ENCODE measurements at regions not wholly inside any gene's neighbourhood (a gene's known extent, or its start where the extent isn't known, plus 50 kb on each side); places are given as distances from the start of the nearest gene placed in this dataset.
"Not testable (repeated sequence)": the region's sequence is repeated elsewhere in the genome, so short reads cannot be mapped to it uniquely, and the experiment has no call there.

DNA sequence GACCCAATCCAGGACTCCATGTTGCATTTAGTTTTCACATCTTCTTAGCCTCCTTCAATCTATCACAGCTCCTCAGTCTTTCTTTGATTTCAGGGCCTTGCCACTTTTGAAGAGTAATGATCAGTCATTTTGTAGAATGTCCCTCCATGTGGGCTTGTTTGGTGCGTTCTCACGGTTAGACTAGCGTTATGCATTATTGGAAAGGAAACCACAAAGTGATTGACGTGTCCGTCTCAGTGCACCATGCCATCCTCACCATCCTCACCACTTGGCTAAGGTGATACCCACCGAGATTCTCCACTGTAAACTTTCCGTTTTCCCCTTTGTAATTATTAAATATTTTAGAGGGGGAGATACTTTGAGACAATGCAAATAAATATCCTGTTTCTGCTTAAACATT is 59.6 kb upstream of the OLIG2 start:
- Histone ChIP-seq H4K20me1 (ENCODE audit: control insufficient read depth, insufficient read depth, low read depth, low read length) (no peaks in the 10 kb centered on the region), H3K4me3 (ENCODE audit: low read length) (no peak overlapping the region), H3K4me2 (ENCODE audit: low read length) (no peak overlapping the region), H3K9me3 (ENCODE audit: control insufficient read depth, insufficient read depth, low read length) (no peaks in the 10 kb centered on the region), H3K79me2 (ENCODE audit: control insufficient read depth, low read length) (no peaks in the 10 kb centered on the region), H3K9me2 (replicated peaks; ENCODE audit: control insufficient read depth, low read length) (no peaks in the 10 kb centered on the region), H3K27ac (ENCODE audit: low read depth, low read length) (no peak overlapping the region), H3K27me3 (ENCODE audit: control insufficient read depth, low read length) (peaks cover 3% of the 10 kb centered on the region; the same call in 1 of the 2 replicates), H3F3A (ENCODE audit: control insufficient read depth, insufficient read depth) (no peaks in the 10 kb centered on the region), H3K36me3 (ENCODE audit: control insufficient read depth, low read length) (no peaks in the 10 kb centered on the region), H3K4me1 (ENCODE audit: control insufficient read depth, low read length) (no peaks in the 10 kb centered on the region)
- TF ChIP-seq, protein P1, sequence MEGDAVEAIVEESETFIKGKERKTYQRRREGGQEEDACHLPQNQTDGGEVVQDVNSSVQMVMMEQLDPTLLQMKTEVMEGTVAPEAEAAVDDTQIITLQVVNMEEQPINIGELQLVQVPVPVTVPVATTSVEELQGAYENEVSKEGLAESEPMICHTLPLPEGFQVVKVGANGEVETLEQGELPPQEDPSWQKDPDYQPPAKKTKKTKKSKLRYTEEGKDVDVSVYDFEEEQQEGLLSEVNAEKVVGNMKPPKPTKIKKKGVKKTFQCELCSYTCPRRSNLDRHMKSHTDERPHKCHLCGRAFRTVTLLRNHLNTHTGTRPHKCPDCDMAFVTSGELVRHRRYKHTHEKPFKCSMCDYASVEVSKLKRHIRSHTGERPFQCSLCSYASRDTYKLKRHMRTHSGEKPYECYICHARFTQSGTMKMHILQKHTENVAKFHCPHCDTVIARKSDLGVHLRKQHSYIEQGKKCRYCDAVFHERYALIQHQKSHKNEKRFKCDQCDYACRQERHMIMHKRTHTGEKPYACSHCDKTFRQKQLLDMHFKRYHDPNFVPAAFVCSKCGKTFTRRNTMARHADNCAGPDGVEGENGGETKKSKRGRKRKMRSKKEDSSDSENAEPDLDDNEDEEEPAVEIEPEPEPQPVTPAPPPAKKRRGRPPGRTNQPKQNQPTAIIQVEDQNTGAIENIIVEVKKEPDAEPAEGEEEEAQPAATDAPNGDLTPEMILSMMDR (IDR thresholded peaks at IDR 0.05; ENCODE audit: low read depth, low read length, poor library complexity, severe bottlenecking): no peak
- TF ChIP-seq EZH2phosphoT487 (IDR thresholded peaks at IDR 0.05; ENCODE audit: borderline replicate concordance, low read length): no peak

DNA sequence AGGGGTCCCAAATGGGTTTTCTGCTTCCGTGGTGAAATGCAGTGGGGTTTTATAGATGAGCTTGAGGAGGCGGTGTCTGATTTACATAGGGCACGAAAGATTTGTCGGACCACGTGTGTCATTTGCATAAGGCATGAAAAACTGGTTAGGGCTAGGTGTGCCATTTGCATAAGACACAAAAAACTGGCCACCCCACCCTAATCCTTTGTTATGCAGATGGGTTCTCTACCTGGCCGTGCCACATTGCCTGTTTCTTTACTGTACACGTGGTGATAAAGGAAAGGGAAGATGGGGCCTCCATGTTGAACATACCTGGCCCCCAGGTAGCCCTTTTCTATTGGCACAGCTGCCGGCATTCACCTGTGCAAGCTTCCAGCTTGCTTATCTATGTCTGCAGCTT is 57.6 kb upstream of the OLIG2 start:
- H3K9me3 ChIP-seq (ENCODE audit: control insufficient read depth, insufficient read depth, low read length); H3K79me2 ChIP-seq (ENCODE audit: control insufficient read depth, low read length); H3K4me3 ChIP-seq (ENCODE audit: low read length); H3K27me3 ChIP-seq (ENCODE audit: control insufficient read depth, low read length); H4K20me1 ChIP-seq (ENCODE audit: control insufficient read depth, insufficient read depth, low read depth, low read length); H3F3A ChIP-seq (ENCODE audit: control insufficient read depth, insufficient read depth); H3K9me2 ChIP-seq (replicated peaks; ENCODE audit: control insufficient read depth, low read length); H3K4me2 ChIP-seq (ENCODE audit: low read length); H3K36me3 ChIP-seq (ENCODE audit: control insufficient read depth, low read length); H3K27ac ChIP-seq (ENCODE audit: low read depth, low read length); H3K4me1 ChIP-seq (ENCODE audit: control insufficient read depth, low read length): not testable (repeated sequence)

DNA sequence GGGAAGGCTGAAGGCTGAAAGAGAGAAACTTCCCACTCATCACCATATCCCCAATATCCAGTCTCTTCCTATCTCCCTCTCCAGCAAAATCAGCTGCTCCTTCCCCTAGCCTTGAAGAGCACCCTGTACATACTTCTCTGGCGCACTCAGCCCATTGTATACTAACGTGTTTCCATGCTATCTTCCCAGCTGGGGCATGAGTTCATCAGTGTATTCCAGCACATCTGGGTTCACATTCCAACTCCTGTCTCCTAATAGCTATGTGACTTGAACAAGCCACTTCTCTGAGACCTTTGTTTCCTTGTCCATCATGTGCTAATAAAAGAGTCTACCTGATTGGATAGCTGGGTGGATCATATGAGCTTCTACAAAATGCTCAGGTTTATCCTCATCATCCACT is 51.1 kb upstream of the OLIG2 start:
- Histone ChIP-seq H3K27ac (ENCODE audit: low read depth, low read length) (no peak overlapping the region), H3K36me3 (ENCODE audit: control insufficient read depth, low read length) (no peaks in the 10 kb centered on the region), H3K9me2 (replicated peaks; ENCODE audit: control insufficient read depth, low read length) (no peaks in the 10 kb centered on the region), H3K4me3 (ENCODE audit: low read length) (no peak overlapping the region), H3F3A (ENCODE audit: control insufficient read depth, insufficient read depth) (no peaks in the 10 kb centered on the region), H3K27me3 (ENCODE audit: control insufficient read depth, low read length) (peaks cover 6% of the 10 kb centered on the region; the same call in 1 of the 2 replicates), H3K4me2 (ENCODE audit: low read length) (no peak overlapping the region), H3K9me3 (ENCODE audit: control insufficient read depth, insufficient read depth, low read length) (no peaks in the 10 kb centered on the region), H3K4me1 (ENCODE audit: control insufficient read depth, low read length) (no peaks in the 10 kb centered on the region), H4K20me1 (ENCODE audit: control insufficient read depth, insufficient read depth, low read depth, low read length) (no peaks in the 10 kb centered on the region), H3K79me2 (ENCODE audit: control insufficient read depth, low read length) (no peaks in the 10 kb centered on the region)
- TF ChIP-seq, protein P1 (IDR thresholded peaks at IDR 0.05; ENCODE audit: low read depth, low read length, poor library complexity, severe bottlenecking): no peak
- TF ChIP-seq EZH2phosphoT487 (IDR thresholded peaks at IDR 0.05; ENCODE audit: borderline replicate concordance, low read length): no peak

GRCh38 chr21:32975811-32976431 is 49.8 kb upstream of the OLIG2 start:
- H3K4me1 ChIP-seq (ENCODE audit: control insufficient read depth, low read length): no peaks in the 10 kb centered on the region
- H3K79me2 ChIP-seq (ENCODE audit: control insufficient read depth, low read length): no peaks in the 10 kb centered on the region
- H3K27me3 ChIP-seq (ENCODE audit: control insufficient read depth, low read length): peaks cover 8% of the 10 kb centered on the region; the same call in 1 of the 2 replicates
- H3F3A ChIP-seq (ENCODE audit: control insufficient read depth, insufficient read depth): no peaks in the 10 kb centered on the region
- H3K4me2 ChIP-seq (ENCODE audit: low read length): no peak overlapping the region
- no peaks in the 10 kb centered on the region for H4K20me1 ChIP-seq (ENCODE audit: control insufficient read depth, insufficient read depth, low read depth, low read length)
- no peak overlapping the region for H3K27ac ChIP-seq (ENCODE audit: low read depth, low read length)
- H3K36me3 ChIP-seq (ENCODE audit: control insufficient read depth, low read length): no peaks in the 10 kb centered on the region
- TF ChIP-seq, protein P1 (IDR thresholded peaks at IDR 0.05; ENCODE audit: low read depth, low read length, poor library complexity, severe bottlenecking): no peak
- no peak for TF ChIP-seq EZH2phosphoT487 (IDR thresholded peaks at IDR 0.05; ENCODE audit: borderline replicate concordance, low read length)
- no peaks in the 10 kb centered on the region for H3K9me2 ChIP-seq (replicated peaks; ENCODE audit: control insufficient read depth, low read length)
- H3K4me3 ChIP-seq (ENCODE audit: low read length): no peak overlapping the region
- H3K9me3 ChIP-seq (ENCODE audit: control insufficient read depth, insufficient read depth, low read length): no peaks in the 10 kb centered on the region

Data from DOHH2 (cell line).